GM18507 (cell line): ENCODE measurements at regions not wholly inside any gene's neighbourhood (a gene's known extent, or its start where the extent isn't known, plus 50 kb on each side); places are given as distances from the start of the nearest gene placed in this dataset.
"Not testable (repeated sequence)": the region's sequence is repeated elsewhere in the genome, so short reads cannot be mapped to it uniquely, and the experiment has no call there.

ENCODE experiments used
- DNase-seq: peaks from one replicate; pipeline ENCODE4 v3.0.0; 2011; ENCODE audit warnings: low read depth; ENCODE audit not compliant: insufficient read length; ENCODE audit errors: extremely low spot score
- FAIRE-seq: peaks from 2 replicates; lab custom pipeline; 2011; peaks lifted over from hg19 to GRCh38; lab: Jason Lieb, UNC

DNA sequence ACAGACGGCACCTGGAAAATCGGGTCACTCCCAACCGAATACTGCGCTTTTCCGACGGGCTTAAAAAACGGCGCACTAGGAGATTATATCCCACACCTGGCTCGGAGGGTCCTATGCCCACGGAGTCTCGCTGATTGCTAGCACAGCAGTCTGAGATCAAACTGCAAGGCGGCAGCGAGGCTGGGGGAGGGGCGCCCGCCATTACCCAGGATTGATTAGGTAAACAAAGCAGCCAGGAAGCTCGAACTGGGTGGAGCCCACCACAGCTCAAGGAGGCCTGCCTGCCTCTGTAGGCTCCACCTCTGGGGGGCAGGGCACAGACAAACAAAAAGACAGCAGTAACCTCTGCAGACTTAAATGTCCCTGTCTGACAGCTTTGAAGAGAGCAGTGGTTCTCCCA lies 64.5 kb downstream of the SLC30A10 start:
- FAIRE-seq, DNase-seq: not testable (repeated sequence)

DNA sequence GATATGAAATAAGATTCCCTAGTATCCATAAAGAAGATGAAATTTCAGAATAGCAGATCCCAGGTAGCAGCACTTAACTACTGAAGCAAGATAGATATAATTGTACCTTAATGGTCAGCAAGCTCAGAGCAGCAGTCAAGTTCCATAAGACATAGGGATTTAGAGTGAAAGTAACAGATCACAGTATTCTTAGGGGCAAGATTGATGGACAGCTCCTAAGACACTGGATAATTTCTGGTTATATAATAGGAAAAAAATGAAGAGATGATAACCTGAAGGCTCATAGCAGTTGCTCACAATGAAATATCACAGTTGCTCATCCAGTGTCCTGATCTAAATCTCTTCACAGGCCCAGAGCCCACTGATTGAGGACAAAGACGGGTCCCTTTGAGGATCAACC lies 66.0 kb downstream of the SLC30A10 start:
- FAIRE-seq = no peak
- DNase-seq = no peak

DNA sequence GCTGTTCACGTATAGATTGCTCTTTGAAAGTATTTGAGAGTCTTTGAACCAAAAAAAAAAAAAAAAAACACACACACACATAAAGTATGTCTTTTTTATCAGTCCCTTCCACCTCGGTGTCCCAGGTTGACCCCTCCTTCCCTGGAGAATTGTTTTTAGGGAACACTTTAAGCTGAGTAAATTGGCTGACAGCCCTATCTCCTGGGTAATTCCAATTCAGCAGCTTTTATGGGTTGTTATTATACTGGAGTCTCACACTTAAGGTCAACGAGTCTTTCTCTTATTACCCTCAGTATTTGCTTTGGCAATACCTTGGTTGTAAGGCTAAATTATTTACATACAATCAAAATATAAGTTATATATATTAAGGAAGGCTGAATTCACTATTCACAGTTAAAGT lies 69.4 kb downstream of the SLC30A10 start:
- FAIRE-seq (no peak), DNase-seq (no peak)

DNA sequence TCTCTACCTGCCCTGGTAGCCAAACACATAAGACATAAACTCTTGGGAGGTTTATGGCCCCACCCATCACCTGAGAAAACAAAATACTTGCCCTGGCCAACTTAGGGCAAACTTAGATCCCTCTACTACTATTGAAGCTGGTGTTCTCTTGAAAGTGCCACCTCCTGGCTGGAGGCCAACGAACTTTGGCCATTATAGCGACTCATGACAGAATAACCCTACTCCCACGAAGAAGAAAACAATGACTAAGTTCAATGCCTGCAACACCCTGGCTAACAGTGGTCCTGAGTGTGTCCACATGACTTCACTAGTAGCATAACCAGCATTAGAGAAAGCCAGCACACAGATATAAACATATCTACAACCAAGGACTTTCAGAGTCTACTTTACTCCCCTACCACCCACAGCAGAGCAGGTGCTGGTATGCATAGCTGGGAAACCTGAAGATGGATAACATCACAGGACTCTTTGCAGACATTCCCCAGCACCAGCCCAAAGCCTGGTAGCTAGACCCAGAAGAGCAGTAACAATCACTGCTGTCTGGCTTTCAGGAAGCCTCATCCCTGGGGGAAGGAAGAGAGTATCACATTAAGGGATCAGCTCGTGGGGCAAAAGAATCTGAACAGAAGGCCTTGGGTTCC lies 81.0 kb downstream of the SLC30A10 start:
- DNase-seq (no peak), FAIRE-seq (no peak)

DNA sequence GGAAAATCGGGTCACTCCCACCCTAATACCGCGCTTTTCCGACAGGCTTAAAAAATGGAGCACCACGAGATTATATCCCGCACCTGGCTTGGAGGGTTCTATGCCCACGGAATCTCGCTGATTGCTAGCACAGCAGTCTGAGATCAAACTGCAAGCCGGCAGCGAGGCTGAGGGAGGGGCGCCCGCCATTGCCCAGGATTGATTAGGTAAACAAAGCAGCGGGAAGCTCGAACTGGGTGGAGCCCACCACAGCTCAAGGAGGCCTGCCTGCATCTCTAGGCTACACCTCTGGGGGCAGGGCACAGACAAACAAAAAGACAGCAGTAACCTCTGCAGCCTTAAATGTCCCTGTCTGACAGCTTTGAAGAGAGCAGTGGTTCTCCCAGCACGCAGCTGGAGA lies 88.8 kb downstream of the SLC30A10 start:
- FAIRE-seq, DNase-seq: not testable (repeated sequence)

DNA sequence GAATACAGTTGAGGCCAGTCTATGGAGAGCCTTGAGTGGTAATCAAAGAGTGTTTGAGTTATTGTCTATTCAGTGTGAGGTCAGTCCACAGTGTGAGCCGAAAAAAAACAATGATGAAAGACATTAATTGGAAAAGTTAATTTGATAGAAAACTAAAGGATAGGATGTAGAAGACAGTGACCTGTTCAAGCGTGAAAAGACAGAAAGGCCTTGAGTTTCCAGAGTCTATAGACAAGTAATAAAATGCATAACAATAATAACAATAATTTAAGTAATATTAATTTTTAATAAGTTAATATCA lies 90.4 kb downstream of the SLC30A10 start:
- DNase-seq = no peak
- no peak for FAIRE-seq

DNA sequence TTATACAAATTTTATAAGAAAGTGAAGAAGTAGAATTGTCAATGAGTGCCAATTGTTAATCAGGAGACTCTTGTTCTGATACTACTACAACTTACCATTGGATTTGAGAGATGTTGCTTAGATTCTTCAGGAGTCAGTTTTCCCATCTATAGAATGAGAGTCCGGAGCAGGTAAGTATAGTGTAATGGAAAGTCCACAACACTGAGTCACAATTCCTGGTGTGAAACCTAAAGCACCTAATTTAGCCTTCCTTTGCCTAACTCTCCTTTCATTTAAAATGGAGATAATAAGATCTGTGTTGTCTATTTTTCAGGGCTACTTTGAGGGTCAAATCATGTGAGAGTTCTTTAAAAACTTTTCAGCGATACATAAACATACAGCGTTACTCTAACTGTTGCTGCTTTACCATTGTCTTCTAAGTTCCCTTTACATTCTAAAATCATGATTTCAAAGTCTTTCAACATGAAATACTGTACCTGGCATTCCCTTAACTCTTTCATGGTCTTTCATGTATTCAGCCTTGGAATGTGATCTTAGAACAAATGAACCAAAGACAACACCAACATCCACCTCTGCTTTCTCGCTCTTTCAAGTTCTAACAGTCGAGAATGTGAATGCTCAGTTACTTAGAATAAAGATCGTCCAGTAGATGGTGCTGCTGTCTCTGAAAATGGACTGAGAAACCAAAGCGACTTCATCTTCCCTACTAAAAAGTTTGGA lies 90.9 kb downstream of the SLC30A10 start:
- DNase-seq (no peak), FAIRE-seq (no peak)

DNA sequence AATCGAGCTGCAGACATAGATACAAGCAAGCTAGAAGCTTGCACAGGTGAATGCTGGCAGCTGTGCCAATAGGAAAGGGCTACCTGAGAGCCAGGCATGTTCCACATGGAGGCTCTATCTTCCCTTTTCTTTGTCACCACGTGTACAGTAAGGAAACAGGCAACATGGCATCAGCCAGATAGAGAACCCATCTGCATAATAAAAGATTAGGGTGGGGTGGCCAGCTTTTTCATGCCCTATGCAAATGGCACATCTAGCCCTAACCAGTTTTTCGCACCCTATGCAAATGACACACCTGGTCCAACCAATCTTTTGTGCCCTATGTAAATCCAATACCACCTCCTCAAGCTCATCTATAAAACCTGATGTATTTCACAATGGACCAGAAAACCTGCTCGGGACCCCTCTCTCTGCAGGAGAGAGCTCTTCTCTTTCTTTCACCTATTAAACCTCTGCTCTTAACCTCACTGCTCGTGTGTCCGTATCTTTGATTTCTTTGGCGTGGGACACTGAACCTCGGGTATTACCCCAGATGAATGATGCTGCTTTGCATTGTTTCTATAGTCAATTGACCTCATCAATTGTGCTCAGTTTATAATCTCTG lies 93.9 kb downstream of the SLC30A10 start:
- FAIRE-seq = no peak
- no peak for DNase-seq

DNA sequence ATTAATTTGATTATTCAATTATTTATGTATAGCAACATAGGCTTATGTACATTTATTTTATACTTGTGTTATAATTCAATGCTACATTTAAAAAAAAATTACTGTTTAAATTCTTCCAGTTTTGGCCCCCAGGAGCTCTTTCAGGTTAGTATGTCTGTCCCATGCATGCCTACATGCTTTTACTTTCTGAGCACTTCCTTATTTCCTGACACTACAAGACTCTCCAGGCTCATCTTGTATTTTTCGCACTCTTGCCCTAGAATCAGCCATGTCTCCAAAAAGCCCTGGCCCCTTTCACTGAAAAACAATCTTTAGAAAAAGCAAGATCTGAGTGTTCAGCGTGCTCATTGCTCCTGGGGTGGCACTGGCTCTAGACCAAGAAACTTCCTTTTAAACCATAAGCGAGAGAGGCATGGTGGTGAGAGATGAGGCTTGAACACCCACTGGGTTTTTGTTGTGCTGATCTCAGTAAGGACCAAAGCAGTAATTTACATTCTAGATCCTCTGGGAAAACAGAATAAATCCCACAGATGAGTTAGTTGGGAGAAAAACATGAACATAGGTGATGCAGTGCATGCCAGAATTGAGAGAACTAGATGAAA lies 95.0 kb downstream of the SLC30A10 start:
- FAIRE-seq (no peak), DNase-seq (no peak)

DNA sequence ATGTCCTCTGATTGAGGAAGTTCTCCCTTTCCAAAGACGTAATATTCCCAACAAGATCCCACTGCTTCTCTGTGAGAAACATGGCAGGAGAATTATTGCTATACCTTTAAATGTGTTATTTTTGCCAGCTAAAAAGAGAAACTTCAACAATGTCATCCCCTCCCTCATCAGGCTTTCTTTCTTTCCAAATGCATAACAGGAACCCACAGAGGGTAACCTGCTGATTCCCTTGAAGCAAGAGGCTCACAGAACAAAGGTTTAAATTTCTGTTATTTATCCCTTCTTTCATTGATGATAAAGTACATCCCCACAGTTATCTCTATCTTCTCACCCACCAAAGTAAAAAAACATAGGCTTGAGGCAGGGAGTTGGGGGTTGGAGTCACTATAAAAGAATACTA lies 102.1 kb downstream of the SLC30A10 start:
- FAIRE-seq (no peak), DNase-seq (no peak)

DNA sequence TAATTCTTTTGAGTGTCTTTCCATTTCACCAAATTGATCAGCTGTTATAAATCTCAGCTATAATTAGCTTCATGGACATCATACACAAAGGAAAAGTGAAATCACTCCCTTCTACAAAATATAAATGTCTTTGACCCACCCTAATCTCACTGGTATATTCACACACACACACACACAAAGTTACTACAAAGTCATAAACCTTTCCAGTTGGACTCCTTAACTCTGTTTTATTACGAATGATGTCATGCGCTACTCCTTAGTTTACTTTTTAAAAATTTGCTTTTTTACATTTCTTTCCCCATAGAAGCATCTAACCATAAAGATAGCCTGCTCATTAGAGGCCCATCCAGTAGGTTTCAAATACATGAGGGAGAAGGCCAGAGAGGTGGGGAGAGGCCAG lies 103.0 kb downstream of the SLC30A10 start:
- no peak for DNase-seq
- no peak for FAIRE-seq

DNA sequence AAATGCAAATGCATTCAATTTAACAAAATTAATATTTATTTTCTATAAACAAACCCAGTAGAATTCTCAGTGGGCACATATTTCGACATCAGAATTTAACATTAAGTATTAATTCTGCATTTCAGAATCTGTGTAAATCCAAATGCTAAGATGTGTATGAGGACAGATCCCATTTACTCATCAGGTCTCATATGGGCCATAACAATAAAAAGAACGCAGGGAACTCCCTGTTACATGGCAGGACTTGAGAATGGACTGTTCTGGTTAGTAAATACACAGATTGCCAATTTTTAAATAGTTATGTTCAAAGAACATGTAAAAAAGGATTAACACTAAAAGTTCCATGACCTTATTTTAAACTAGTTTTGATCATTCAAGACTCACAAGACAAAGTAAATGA lies 104.0 kb downstream of the SLC30A10 start:
- FAIRE-seq (no peak), DNase-seq (no peak)

DNA sequence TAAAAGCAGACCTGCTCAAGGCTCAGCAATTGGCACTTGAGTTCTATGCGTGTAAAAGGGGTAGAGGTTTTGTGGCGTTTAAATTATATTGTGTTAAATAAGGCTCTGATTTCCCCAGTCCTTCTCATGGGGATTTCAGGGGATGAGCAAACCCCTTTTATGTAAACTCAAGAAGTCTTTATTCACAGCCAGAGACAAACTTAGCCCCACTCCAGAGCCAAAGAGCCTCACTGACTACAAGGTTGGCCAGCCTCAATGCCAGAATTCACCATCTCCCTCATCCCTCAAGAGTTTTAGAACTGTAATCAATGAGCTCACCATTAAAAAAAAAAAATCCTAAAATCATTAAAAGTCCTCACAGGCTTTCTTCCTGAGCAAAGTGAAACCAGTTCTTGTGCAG lies 107.8 kb downstream of the SLC30A10 start:
- FAIRE-seq (no peak), DNase-seq (no peak)

DNA sequence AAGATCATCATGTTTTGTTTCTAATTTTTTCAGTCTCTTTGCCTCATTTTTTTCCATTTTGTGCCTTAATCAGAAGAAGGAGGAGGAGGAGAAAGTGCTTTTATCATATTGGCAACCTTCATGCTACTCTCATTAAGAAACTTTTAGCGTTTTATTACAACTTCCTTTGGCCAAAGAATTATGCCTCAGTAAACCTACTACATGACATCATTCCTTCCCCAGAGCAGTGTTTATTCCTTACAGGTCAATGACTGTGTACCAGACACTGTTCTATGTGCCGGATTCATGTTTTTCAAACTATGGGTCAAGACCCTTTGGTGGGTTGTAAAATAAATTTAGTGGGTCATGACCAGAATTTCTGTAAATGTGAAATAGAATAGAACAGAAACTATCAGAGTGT lies 110.4 kb downstream of the SLC30A10 start:
- DNase-seq (no peak), FAIRE-seq (no peak)

DNA sequence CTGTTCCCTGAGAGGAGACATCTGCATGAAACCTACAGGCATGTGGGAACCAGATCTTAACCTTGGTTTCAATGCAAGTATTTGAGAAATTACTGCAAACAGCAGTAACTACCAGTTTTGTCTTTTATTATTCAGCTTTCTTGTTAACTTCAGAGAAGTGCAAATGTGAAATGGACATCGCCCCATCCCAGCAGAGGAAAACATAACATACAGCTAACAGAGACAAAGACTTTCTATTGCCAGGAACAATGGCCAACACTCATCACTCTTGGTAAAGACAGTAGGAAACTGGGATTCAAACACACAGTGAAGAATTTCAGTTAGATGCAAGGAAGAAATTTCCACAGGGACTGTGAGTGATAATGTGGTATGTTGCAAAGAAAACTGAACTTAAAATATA lies 115.1 kb downstream of the SLC30A10 start:
- DNase-seq = no peak
- FAIRE-seq = no peak

DNA sequence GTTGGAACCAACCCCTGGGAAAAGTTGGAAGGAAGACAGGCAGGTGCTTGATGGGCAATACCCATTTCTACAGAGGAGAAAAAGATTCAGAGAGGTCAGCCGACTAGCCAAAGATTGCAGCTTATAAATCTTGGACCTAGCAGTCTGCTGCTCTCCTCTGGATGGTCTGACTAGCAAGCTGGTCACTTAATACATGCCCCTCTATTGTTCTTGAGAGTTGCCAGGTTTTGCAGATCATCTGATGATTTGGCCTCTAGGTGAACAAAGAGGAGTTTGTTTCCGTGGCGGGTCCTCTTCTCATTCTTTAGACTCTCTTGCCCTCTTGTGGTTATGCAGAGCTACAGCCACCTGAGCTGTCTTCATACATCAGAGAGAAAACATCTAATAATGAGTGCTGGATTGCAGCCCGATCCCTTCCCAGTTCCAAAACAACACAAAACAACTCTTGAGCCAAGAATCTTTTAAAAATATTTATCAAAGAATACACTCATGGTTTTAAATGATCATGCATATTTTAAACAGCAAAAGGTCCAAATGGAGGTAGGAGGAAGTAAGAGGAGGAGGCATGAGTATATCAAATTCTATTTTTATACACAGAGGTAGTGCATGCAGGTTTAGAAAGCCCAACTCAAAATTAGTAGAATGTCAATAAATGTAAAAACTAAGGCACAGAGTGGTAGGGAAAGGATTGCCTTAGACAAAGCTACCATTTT lies 115.7 kb downstream of the SLC30A10 start:
- FAIRE-seq (peak; percentile 60), DNase-seq (no peak)

DNA sequence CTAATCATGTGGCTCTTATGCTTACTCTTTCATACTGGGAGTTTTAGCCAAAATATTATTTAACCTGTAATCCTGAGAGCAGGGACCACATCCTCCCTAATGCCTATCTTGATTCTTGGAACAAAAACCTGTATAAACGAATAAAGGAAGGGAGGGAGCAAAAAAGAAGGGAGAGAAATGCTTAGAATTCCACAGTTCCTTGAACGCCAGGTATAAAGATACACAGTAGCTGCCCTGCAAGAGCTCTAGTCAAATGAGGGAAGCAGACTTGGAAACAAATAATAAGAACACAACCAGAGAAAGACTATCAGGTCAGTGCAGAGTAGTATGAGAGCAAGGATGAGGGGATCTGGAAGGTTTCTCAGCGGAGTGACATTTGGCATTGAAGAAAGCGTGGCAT lies 116.3 kb downstream of the SLC30A10 start:
- FAIRE-seq (no peak), DNase-seq (no peak)

DNA sequence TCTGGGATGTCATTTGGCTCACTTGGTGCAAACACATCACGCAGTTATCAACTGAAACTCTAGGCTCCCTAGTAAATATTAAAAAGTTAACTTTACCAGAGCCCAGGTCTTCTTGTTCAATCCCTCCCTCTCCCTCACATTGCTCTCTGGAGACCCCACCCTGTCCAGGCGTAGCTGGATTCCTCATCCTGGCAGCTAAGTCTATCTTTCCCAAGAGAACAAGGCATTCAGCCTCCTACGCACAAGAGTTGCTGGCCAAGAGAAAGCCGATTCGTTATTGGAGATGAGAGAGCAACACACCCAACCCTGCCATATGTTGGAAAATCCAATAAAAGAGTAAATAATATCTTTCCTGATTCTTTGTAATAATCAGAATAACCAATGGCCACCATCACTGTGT lies 117.9 kb downstream of the SLC30A10 start:
- FAIRE-seq (no peak), DNase-seq (no peak)

DNA sequence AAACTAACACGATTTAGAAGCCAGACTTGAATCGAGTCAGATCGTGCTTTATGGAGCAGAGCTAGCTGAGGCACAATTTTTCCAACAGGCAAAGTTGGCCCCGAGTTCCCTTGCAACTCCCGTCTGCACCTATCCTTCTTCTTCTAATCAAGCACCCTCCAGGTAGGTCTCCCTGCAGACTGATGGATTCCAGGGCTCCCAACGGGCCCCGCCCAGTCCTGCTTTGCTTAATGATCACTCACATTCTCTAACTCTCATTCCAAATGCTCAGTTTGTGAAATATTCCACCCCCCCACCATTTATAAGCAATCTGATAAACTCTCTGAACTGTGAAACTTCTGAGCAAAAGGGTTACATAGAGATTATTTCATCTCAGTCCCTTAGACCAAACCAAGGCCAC lies 119.6 kb downstream of the SLC30A10 start:
- no peak for FAIRE-seq

DNA sequence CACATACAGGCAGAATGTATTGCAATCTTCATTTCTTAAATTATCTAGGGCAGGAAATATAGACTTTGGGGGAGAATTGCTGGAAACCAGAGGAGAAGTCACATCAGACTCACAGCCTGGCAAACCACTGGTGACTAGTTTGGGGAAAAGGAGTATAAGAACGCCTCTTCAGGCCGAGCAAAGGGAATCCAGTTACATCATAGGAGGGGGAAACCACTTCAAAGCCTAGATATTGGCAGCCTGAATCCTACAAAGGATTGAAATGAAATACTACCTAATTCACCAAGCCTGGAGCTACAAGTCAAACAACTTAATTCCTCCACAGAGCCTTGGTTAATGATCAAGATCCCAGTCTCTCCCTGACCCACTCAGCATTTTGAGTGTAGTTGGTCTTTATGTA lies 121.7 kb downstream of the SLC30A10 start:
- no peak for FAIRE-seq
- DNase-seq = no peak

More for the DNA sequence above, 119.6 kb downstream of the SLC30A10 start:
- DNase-seq = no peak
